ENCODE measurements at regions not wholly inside any gene's neighbourhood (a gene's known extent, or its start where the extent isn't known, plus 50 kb on each side); places are given as distances from the start of the nearest gene placed in this dataset.

GRCh38 chr2:37569986-37570679 lies 101.3 kb downstream of the CDC42EP3 start:
- TF ChIP-seq CTCF (IDR thresholded peaks at IDR 0.05 in 8 of 11, conservative IDR thresholded peaks at IDR 0.05 in 3 of 11) (no peak), POLR2A (IDR thresholded peaks at IDR 0.05) (no peak), POLR2AphosphoS5 (IDR thresholded peaks at IDR 0.05) (no peak)
